Nephron (organoid): ENCODE measurements at regions not wholly inside any gene's neighbourhood (a gene's known extent, or its start where the extent isn't known, plus 50 kb on each side); places are given as distances from the start of the nearest gene placed in this dataset.
"Not testable (repeated sequence)": the region's sequence is repeated elsewhere in the genome, so short reads cannot be mapped to it uniquely, and the experiment has no call there.

ENCODE experiments used
- H3K27ac Mint-ChIP-seq, 3 experiments: 2 replicates each; pipeline ENCODE4 v1.8.0; 2020; ENCODE audit warnings: mixed read lengths in 3 of 3, mild to moderate bottlenecking in 2 of 3, moderate library complexity in 1 of 3
- H3K27me3 Mint-ChIP-seq: 2 replicates; pipeline ENCODE4 v1.8.0; 2021; ENCODE audit warnings: low read depth, mild to moderate bottlenecking, moderate library complexity, mixed read lengths
- H3K36me3 Mint-ChIP-seq: 2 replicates; pipeline ENCODE4 v1.8.0; 2020; ENCODE audit warnings: low read depth, mixed read lengths
- H3K4me1 Mint-ChIP-seq: 2 replicates; pipeline ENCODE4 v1.8.0; 2020; ENCODE audit warnings: mixed read lengths
- H3K4me3 Mint-ChIP-seq, 3 experiments: 2 replicates each; pipeline ENCODE4 v1.8.0; 2020; ENCODE audit warnings: mild to moderate bottlenecking in 3 of 3, mixed read lengths in 3 of 3, moderate library complexity in 2 of 3
- H3K9me3 Mint-ChIP-seq: 2 replicates; pipeline ENCODE4 v1.8.0; 2020; ENCODE audit warnings: mixed read lengths
- CTCF ChIP-seq, 3 experiments: fragments of 200-600 bp; sonication (generic); IDR thresholded peaks; one replicate each; pipeline ENCODE4 v1.5.0; 2021; ENCODE audit warnings: antibody characterized with exemption in 3 of 3; ENCODE audit not compliant: unreplicated experiment in 3 of 3

DNA sequence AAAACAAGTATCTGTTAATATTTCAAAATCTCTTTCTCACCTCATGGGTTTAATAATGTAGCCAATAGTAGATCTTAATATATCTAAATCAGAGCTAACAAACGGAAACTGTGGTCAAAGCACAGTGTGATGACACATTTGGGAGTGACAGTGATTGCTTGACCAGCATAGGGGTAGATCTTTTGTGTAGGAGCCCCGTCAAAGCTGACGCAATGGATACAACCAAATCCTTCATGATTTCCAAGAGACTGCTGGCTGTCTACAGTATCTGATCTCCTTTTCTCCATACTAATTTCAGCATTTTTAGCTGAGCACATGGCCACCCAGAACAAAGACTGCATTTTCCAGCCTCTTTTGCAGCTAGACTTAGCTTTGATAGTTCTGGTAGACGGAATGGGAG lies 299.3 kb upstream of the ECI2 start:
- Mint-ChIP-seq H3K36me3 (no peaks in the 10 kb centered on the region), H3K27ac (no peak overlapping the region), H3K9me3 (peaks cover 6% of the 10 kb centered on the region), H3K4me1 (no peaks in the 10 kb centered on the region), H3K27me3 (no peaks in the 10 kb centered on the region), H3K4me3 (no peak overlapping the region)
- TF ChIP-seq CTCF (IDR thresholded peaks at IDR 0.05; ENCODE audit: unreplicated experiment in 3 of 3) = no peak

DNA sequence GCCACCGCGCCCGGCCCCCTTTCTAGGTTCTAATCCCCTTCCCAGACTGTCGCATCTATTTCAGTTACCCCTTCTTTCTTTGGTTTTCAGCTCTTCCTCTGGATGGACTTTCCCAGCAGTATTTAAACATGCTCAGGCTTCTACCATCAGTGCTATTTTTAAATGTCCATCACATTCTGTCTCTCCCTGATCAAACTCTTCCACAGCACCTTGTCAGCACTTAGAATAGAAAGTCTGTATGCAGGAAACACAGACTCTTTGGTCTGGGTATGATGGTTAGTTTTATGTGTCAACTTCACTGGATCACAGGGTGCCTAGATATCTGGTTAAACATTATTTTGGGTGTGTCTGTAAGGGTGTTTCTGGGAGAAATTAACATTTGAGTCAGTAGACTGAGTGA lies 297.8 kb upstream of the ECI2 start:
- no peak for TF ChIP-seq CTCF (IDR thresholded peaks at IDR 0.05; ENCODE audit: unreplicated experiment in 3 of 3)
- H3K4me3 Mint-ChIP-seq = no peak overlapping the region
- no peaks in the 10 kb centered on the region for H3K36me3 Mint-ChIP-seq
- H3K27ac Mint-ChIP-seq = no peak overlapping the region
- no peaks in the 10 kb centered on the region for H3K4me1 Mint-ChIP-seq
- peaks cover 14% of the 10 kb centered on the region for H3K9me3 Mint-ChIP-seq
- no peaks in the 10 kb centered on the region for H3K27me3 Mint-ChIP-seq

DNA sequence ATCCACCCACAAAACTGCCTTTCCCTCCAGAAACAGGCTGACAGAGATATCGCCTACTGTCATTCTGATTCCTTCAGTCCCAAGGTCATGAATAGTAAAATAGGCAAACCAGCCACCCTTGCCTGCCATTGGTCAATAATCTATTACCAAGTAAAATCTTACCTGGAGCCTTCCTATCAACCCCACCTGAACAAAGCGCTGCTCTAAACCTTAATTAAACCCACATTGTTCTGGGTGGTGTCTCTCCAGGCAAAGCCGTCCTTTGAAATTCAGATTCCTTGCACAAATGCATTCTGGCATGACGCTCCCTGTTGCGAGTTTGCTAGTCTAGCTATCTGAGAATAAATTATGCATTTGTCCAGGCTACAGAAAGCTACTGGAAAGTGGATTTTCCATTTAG lies 291.6 kb upstream of the ECI2 start:
- H3K9me3 Mint-ChIP-seq = peaks cover 24% of the 10 kb centered on the region
- no peaks in the 10 kb centered on the region for H3K36me3 Mint-ChIP-seq
- no peak overlapping the region for H3K4me3 Mint-ChIP-seq
- TF ChIP-seq CTCF (IDR thresholded peaks at IDR 0.05; ENCODE audit: unreplicated experiment in 3 of 3) = no peak
- peaks cover 4% of the 10 kb centered on the region for H3K27me3 Mint-ChIP-seq
- H3K27ac Mint-ChIP-seq = no peak overlapping the region
- no peaks in the 10 kb centered on the region for H3K4me1 Mint-ChIP-seq

- TF ChIP-seq CTCF (IDR thresholded peaks at IDR 0.05; ENCODE audit: unreplicated experiment in 3 of 3) = no peak
Observed at GRCh38 chr6:4421837-4422236, 286.5 kb upstream of the ECI2 start.

DNA sequence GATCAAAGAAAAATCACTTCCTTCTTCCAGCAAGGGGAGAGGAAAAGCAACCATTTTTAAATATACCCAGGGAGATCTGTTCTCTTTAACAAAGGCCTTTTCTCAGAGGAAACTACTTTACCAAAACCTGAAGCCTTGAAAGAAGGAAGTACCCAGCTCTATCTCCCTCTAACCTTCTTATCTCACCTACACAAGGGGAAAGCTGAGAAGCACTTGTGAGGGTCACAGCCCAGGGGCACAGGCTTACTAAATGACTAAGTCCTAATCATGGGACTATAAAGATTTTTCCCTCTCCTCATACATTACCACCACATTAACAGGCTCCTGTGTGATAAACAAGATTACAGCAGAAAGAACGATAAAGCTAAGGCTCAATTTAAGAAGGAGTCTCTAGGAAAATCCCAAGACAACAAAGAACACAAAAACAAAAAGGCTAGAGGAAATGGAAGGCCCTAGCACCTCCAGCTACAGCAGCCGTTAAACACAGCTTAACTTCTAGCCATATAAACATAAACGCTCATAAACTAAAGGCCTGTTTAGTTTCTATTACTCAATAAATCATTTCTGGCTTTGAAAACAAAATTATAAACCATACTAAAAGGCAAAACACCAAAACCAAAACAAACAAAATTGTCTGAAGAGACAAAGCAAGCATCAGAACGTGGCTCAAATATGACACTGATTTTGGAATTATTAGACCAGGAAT lies 284.9 kb upstream of the ECI2 start:
- Mint-ChIP-seq H3K27ac (no peak overlapping the region), H3K4me3 (no peak overlapping the region), H3K36me3 (no peaks in the 10 kb centered on the region), H3K9me3 (peaks cover 28% of the 10 kb centered on the region), H3K4me1 (no peaks in the 10 kb centered on the region), H3K27me3 (no peaks in the 10 kb centered on the region)
- TF ChIP-seq CTCF (IDR thresholded peaks at IDR 0.05; ENCODE audit: unreplicated experiment in 3 of 3) = no peak

More at GRCh38 chr6:4421837-4422236, 286.5 kb upstream of the ECI2 start:
- H3K4me3 Mint-ChIP-seq = no peak overlapping the region
- peaks cover 4% of the 10 kb centered on the region for H3K27me3 Mint-ChIP-seq
- no peaks in the 10 kb centered on the region for H3K4me1 Mint-ChIP-seq
- no peaks in the 10 kb centered on the region for H3K36me3 Mint-ChIP-seq
- H3K27ac Mint-ChIP-seq = no peak overlapping the region
- peaks cover 38% of the 10 kb centered on the region for H3K9me3 Mint-ChIP-seq

GRCh38 chr6:4415549-4415948 lies 280.2 kb upstream of the ECI2 start:
- Mint-ChIP-seq H3K27ac (no peak overlapping the region), H3K36me3 (no peaks in the 10 kb centered on the region), H3K9me3 (peaks cover 19% of the 10 kb centered on the region), H3K4me3 (no peak overlapping the region), H3K27me3 (peaks cover 4% of the 10 kb centered on the region), H3K4me1 (peaks cover 6% of the 10 kb centered on the region)
- TF ChIP-seq CTCF (IDR thresholded peaks at IDR 0.05; ENCODE audit: unreplicated experiment in 3 of 3) = no peak

DNA sequence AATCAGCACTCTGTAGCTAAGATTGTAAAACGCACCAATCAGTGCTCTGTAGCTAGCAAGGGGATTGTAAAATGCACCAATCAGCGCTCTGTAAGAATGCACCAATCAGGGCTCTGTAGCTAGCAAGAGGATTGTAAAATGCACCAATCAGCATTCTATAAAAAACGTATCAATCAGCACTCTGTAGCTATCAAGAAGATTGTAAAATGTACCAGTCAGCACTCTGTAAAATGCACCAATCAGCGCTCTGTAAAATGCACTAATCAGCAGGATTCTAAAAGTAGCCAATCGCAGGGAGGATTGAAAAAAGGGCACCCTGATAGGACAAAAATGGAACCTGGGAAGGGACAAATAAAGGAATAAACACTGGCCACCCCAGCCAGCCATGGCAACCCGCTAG lies 278.7 kb upstream of the ECI2 start:
- H3K4me3 Mint-ChIP-seq, H3K36me3 Mint-ChIP-seq: not testable (repeated sequence)
- peaks cover 18% of the 10 kb centered on the region for H3K9me3 Mint-ChIP-seq

More for the DNA sequence above, 278.7 kb upstream of the ECI2 start:
- H3K27me3 Mint-ChIP-seq, H3K4me1 Mint-ChIP-seq, H3K27ac Mint-ChIP-seq: not testable (repeated sequence)
